GM21423 (cell line): ENCODE measurements at regions not wholly inside any gene's neighbourhood (a gene's known extent, or its start where the extent isn't known, plus 50 kb on each side); places are given as distances from the start of the nearest gene placed in this dataset.

ENCODE experiments used
- ATAC-seq: cut with Tn5 transposase; IDR thresholded peaks from one replicate; pipeline ENCODE4 v1.9.1; 2021; ENCODE audit warnings: mild to moderate bottlenecking, moderate library complexity; ENCODE audit not compliant: unreplicated experiment

DNA sequence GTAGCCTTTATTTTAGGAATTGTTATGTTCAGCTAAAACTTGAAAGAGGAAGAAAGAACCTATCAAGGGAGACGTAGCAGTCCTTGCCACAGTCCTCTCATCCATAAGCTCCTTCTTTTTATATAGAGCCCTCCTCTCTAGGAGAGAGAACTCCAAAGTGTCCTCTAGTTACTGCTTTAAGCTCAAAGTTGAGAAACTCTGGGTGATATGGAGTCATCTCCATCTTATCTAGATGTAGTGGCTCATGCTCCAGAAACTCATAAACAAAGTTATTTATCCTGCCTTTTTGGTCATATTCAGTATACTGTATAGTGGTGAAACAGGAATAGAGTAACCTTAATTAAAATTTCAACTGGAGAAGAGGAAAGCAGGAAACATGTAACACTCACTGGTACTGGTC, 90.4 kb upstream of the ATF7IP start:
- ATAC-seq: no peak

DNA sequence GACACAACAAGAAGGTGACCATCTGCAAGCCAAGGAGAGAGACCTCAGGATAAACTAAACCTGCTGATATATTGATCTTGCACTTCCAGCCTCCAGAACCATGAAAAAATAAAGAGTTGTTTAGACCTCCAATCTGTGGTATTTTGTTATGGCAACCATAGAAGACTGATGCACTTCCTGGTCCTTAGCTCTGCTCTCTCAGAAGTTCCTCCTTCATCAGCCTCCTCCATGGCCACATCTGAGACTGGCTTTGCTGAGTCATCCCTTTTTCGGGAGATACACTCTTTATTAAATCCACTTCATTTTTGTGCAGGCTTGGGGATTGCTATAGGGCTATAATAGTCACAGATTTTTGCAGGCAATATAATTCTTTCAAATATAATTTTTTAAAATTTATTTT, 89.6 kb upstream of the ATF7IP start:
- no peak for ATAC-seq

GRCh38 chr12:14278294-14278953, 87.1 kb upstream of the ATF7IP start:
- ATAC-seq: no peak

DNA sequence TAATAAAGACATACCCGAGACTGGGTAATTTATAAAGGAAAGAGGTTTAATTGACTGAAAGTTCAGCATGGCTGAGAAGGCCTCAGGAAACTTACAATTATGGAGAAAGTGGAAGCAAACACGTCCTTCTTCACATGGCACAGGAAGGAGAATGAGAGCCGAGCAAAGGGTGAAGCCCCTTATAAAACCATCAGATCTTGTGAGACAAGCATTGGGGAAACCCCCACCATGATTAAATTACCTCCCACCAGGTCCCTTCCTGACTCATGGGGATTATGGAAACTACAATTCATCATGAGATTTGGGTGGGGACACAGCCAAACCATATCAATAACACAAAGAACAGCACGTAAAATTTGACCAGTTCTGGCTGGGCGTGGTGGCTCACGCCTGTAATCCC, 85.6 kb upstream of the ATF7IP start:
- no peak for ATAC-seq

- ATAC-seq: no peak
Observed at GRCh38 chr12:14280921-14281320, 84.6 kb upstream of the ATF7IP start.

GRCh38 chr12:14281539-14281938, 83.9 kb upstream of the ATF7IP start:
- no peak for ATAC-seq

DNA sequence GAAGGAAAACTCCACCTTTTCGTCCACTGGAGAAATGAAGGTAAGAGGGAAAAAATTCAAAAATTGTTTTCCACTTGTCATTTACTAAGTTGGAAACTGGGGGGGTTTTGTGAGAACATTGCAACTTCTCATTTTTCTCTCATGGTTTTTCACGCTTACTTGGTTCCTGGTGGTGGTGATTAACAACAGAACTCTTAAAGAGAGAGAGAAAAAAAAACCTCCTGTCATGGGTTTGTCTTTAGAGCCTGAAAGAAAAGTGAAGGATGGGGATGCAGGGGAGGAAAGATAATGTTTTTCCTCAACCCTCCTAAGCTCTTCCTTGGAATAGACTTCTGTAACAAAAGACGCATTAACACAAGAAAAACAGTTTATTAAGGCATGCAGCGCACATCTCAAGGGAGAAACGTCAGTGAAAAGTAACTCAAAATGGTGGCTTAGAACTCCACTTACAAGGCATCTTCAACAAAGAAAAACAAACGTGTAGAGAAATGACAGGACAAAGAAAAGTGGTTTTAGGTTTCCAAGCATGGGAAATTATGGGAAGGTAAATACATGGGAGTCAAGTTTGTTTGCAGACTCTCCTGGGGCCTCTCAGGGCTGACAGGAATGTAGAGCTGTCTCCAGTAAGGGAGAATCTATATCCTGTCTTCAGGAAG, 81.9 kb upstream of the ATF7IP start:
- ATAC-seq: peak; percentile 60

DNA sequence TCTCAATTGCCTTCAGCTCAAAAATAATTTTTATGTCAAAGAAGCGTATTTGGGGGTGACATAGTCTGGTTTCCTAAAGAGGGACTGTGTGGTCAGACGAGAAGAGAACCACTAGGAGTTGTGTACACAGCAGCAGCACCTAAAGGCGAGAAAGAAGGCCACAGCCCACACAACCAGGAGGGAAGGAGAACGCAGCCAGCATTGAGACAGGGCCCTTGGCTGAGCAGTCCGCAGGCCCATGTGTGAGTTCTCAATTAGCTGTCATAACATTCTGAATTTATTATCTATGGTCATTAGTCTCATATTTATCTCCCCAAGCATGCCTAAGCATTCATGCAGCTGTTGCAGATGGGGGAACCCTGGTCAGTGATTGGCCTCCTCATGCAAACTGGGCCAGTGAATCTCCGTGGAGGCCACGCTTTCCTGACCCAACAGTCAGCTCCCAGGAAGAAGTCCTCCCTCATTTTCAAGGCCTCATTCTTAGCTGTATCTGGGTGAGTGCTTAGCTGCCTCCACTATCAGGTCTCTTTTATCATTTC, 81.2 kb upstream of the ATF7IP start:
- ATAC-seq: peak; percentile 62

DNA sequence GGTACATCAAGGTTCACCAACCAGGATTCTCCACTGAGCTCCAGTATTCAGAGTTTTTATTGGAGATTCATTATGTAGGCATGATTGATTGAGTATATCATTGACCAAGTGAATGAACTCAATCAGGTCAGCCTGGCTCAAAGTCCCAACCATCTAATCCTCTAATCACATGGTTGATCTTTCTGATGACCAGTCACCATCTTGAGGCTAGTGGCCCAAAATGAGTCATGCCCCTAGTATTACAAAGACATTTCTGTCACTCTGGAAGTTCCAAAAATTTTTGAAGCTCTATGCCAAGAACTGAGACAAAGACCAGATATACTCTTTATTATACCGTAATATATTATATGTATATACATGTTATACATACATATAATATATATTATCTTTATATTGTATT, 75.9 kb upstream of the ATF7IP start:
- no peak for ATAC-seq

DNA sequence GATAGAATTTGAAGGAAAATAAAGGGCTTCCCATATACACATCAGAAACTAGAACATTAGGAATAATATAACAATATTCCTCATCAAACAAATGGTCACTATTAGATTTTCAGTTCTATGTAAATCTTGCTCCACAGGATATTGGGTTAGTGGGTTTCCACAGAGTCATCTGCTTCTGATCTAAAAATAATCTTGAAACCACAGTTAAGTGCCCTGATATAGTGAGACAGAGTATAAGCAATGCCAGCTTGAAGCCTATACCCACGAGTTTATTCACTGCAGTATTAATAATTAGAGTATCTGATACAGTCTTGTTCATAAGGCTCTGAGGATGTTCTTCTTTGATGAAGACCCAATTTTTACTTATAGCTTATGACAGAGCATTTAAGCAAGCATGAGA, 74.5 kb upstream of the ATF7IP start:
- no peak for ATAC-seq

- ATAC-seq: no peak
Observed at GRCh38 chr12:14303661-14304155, 61.8 kb upstream of the ATF7IP start.

DNA sequence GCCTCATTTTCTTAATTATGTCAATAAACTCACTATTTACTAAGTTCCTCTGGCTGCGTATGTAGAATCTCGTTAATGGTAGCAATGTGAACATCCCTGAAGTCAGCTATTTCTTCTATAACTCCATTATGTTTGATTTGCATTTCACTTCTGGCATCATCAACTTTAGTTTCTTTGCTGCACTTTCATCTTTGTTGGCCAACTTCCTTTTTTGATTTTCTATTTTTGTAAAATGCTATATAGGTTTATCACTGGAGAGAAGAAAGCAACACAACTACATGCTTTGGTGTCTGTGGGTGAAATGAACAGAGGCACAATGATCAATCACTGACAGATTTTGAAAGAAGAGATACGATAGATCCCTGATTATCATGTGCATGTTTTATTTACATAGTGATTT, 58.5 kb upstream of the ATF7IP start:
- ATAC-seq: no peak

DNA sequence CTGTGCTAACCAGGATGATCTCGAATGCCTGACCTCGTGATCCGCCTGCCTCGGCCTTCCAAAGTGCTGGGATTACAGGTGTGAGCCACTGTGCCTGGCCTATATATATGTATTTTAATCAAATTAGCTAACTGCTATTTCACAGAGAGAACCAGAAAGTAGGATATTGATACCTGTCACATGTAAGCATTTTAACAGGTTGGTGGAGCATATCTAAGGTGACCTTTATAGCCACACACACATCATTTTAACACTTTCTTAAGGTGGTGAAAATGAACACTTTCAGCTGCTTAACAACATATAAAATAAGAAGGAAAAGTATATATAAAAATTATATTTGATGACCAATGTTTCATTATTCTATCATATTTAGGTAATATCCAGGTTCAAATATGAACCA, 57.0 kb upstream of the ATF7IP start:
- no peak for ATAC-seq

GRCh38 chr12:14310866-14311265, 54.6 kb upstream of the ATF7IP start:
- no peak for ATAC-seq

GRCh38 chr12:14313379-14314138, 51.9 kb upstream of the ATF7IP start:
- no peak for ATAC-seq

DNA sequence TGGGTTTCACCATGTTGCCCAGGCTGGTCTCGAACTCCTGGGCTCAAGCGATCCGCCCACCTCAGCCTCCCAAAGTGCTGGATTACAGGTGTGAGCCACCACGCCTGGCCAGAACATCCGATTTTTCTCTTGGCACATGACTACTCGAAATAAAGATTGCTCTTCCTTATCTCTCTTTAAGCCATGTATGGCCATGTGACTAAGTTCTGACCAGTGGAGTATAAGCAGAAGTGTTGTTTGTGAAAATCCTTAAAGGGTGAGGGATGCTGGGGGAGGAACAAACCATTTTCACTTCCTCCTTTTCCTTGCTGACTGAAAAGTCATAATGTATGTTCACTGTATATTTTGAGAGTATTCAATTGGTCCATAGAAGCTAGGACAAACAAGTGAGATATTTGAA, 50.7 kb upstream of the ATF7IP start:
- ATAC-seq: no peak

- no peak for ATAC-seq
Observed at GRCh38 chr12:14315501-14315900, 50.0 kb upstream of the ATF7IP start.
